Jurkat, Clone E6-1 (cell line): ENCODE measurements at regions not wholly inside any gene's neighbourhood (a gene's known extent, or its start where the extent isn't known, plus 50 kb on each side); places are given as distances from the start of the nearest gene placed in this dataset.
"Not testable (repeated sequence)": the region's sequence is repeated elsewhere in the genome, so short reads cannot be mapped to it uniquely, and the experiment has no call there.

ENCODE experiments used
- DNase-seq: peaks from one replicate; pipeline ENCODE4 v3.0.0-alpha.2; 2011; ENCODE audit warnings: low read depth, low spot score
- H3K4me3 ChIP-seq: 2 replicates; pipeline ENCODE4 v1.5.1; 2011; ENCODE audit warnings: mild to moderate bottlenecking, low read length, control low read depth, moderate library complexity

- DNase-seq = no peak
- H3K4me3 ChIP-seq = no peak overlapping the region
Observed at GRCh38 chr18:11392980-11393885, 216.2 kb upstream of the SLC35G4 start.

GRCh38 chr18:11392292-11392691 lies 217.1 kb upstream of the SLC35G4 start:
- no peak for DNase-seq
- no peak overlapping the region for H3K4me3 ChIP-seq

DNA sequence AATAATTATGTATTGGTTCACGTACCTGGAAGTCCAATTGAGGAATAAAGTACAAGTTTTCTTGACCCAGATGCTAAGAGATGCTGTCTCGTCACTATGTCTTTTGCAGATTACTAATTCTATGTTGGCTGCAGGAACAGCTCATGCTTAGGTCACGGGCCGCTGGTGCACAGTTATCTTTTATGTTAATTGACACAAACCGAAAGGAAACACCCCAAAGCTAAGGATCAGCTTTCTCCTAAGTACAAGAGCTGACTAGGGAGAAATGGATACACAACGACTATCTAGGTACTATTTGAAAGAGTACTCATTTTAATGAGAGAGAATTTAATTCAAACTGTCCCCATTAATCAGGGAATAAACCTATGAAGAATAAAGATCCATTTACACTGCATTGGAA lies 217.7 kb upstream of the SLC35G4 start:
- H3K4me3 ChIP-seq = no peak overlapping the region
- DNase-seq = no peak

DNA sequence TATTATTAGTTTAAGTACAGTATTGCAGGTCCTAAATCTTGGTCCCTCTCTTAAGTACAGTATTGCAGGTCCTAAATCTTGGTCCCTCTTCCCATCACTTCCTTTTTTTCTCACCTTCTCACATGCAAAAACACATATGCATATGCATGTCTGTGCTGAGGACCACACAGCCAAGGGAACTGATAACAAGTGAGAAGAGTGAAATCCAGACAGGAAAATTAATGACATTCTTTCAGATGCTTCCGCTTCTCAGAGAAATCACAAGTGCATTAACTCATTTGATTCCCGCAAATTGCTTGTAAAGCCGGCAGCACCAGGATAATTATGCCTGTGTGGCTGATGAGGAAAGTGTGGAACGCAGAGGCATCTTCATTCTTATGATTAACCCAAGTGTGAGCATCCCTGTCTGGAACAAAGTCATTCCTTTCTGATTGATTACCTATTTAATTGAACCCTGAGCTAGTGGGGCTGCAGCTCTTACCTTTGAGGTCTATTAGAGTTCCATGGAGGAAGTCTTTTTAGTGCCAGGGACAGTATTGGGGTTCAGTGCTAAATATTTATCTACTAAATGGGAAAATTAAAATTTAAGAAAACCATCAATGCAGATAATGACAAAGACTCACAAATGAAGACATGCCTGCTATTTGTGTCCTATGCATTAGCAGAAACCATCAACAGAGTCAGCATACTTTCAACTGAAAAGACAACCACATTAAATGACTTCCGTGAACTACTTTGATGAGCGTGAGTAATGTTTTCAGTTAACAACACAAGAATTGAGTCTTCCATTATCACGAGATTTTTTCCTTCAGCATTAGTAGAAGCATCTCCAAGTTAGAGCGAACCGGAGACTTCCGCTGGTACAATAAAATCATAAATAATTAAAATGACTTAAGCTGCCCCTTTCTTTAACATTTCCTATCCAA lies 220.4 kb upstream of the SLC35G4 start:
- DNase-seq = peak; percentile 56
- H3K4me3 ChIP-seq = no peak overlapping the region

DNA sequence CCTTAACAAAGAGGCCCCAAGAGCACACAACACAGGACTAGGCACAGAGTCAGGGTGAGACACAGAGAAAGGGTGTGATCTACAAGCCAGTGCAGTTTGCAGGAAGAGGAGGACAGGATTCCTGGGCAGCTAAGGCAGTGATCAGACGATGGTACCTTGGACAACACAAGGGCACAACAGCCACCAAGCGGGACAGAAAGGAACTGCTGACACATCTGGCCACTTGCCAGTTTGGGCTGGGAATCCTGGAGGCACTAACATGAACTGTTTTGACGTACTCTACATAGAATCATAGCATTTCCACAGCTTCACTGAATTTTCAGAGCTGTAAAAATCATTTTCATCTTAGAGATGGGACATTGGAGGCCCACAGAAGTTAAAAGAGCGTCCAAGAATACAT lies 221.5 kb upstream of the SLC35G4 start:
- DNase-seq = peak; percentile 32
- H3K4me3 ChIP-seq = no peak overlapping the region

- no peak for DNase-seq
- H3K4me3 ChIP-seq = no peak overlapping the region
Observed at GRCh38 chr18:11383381-11383780, 226.0 kb upstream of the SLC35G4 start.

GRCh38 chr18:11380968-11381367 lies 228.4 kb upstream of the SLC35G4 start:
- H3K4me3 ChIP-seq = no peak overlapping the region
- DNase-seq = no peak

DNA sequence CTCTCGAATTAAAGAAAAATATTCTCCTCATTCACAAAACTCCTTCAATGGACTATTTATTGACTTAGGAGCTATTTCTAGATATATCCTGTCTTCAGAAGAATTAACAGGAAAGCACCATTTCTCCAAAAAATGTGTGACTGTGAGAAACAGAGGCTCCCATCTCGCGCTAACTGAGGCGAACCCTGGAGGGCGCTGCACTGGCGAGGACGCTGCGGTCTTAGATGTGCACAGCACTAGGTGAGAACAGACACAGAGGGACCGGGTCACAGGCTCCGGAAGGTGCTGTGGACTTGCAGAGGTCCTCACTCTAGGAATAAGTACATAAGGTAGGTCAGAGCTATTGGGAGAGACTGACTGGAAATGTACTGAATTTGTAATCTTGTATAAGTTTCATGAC lies 229.7 kb upstream of the SLC35G4 start:
- DNase-seq = no peak

GRCh38 chr18:11377766-11378540 lies 228.6 kb upstream of the PIEZO2 start:
- DNase-seq = no peak
- no peak overlapping the region for H3K4me3 ChIP-seq

More for the DNA sequence above, 229.7 kb upstream of the SLC35G4 start:
- no peak overlapping the region for H3K4me3 ChIP-seq

DNA sequence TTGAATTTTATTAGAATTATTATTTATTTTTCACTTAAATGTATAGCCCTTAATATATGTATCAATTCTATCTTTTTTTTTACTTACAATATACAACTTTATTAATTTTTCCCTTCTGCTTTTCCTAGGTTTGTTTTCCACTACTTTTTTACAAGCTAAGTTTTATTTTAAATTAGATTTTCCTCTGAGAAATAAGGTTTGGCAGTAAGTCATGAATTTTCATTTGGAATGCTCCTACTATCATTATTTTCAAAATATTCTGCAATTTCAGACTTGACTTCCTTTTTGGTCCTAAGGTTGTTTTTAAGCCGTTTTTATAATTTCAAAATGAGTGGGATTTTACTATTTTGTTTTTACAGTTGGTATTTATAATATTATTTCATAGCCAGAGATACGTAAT lies 222.8 kb upstream of the PIEZO2 start:
- DNase-seq = no peak
- no peak overlapping the region for H3K4me3 ChIP-seq

GRCh38 chr18:11369556-11369955 lies 220.2 kb upstream of the PIEZO2 start:
- no peak overlapping the region for H3K4me3 ChIP-seq
- no peak for DNase-seq

GRCh38 chr18:11368020-11368419 lies 218.7 kb upstream of the PIEZO2 start:
- DNase-seq = no peak
- no peak overlapping the region for H3K4me3 ChIP-seq

- no peak overlapping the region for H3K4me3 ChIP-seq
- no peak for DNase-seq
Observed at GRCh38 chr18:11367351-11367750, 218.0 kb upstream of the PIEZO2 start.

- H3K4me3 ChIP-seq = no peak overlapping the region
- DNase-seq = no peak
Observed at GRCh38 chr18:11366410-11366809, 217.0 kb upstream of the PIEZO2 start.

GRCh38 chr18:11362856-11363255 lies 213.5 kb upstream of the PIEZO2 start:
- H3K4me3 ChIP-seq = no peak overlapping the region
- DNase-seq = no peak

DNA sequence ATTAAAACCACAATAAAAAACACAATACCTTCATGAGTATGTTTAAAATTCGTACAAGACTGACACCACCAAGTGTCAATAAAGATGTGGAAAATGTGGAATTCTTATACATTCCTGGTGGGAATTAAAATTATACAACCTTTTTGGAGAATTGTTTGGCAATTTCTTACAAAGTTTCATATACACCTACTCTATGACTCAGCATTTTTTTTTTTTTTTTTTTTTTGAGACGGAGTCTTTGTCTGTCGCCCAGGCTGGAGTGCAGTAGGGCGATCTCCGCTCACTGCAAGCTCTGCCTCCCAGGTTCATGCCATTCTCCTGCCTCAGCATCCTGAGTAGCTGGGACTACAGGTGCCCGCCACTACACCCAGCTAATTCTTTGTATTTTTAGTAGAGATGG lies 212.5 kb upstream of the PIEZO2 start:
- not testable (repeated sequence) for H3K4me3 ChIP-seq, DNase-seq

DNA sequence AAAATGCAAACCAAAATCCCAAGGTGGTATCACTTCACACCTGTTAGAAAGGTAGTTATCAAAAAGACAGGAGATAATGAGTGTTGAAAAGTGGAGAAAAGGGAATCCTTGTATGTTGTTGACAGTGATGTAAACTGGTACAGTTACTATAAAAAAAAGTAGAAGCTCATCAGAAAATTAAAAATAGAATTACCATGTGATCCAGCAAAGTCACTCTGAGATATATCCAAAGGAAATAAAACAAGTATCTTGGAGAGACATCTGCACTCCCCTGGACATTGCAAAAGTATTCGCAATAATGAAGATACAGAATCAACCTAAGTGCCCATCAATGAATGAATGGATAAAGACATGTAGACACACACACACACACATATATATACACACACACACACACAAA lies 208.3 kb upstream of the PIEZO2 start:
- H3K4me3 ChIP-seq = no peak overlapping the region
- DNase-seq = no peak

GRCh38 chr18:11344576-11344975 lies 195.2 kb upstream of the PIEZO2 start:
- DNase-seq, H3K4me3 ChIP-seq: not testable (repeated sequence)

- H3K4me3 ChIP-seq = no peak overlapping the region
- no peak for DNase-seq
Observed at GRCh38 chr18:11343096-11343495, 193.7 kb upstream of the PIEZO2 start.
